ENCODE measurements at regions not wholly inside any gene's neighbourhood (a gene's known extent, or its start where the extent isn't known, plus 50 kb on each side); places are given as distances from the start of the nearest gene placed in this dataset.
"Not testable (repeated sequence)": the region's sequence is repeated elsewhere in the genome, so short reads cannot be mapped to it uniquely, and the experiment has no call there.

DNA sequence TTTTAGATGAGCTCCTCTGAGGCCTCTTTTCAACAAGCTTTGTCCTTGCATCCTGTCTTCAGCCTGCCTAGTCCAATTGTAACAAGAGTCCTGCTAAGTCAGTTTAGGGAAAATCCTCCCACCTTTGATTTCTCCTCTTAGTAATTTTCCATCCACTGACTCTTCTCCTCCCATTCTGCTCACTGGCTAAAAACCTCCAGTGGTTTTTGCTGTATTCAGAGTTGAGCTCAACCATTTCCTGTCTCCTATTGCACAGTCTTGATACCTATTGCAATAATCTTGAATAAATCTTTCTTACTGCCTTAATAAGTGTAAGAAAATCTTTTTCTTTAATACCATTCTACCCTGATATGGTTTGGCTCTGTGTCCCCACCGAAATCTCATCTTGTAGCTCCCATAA, 117.8 kb upstream of the ENPP6 start:
- Histone ChIP-seq H3K9me3 (peaks cover 0 to 4% (median 2%) of the 10 kb centered on the region in 4 donors), H3K4me1 (peaks cover 0 to 20% (median 10%) of the 10 kb centered on the region in 4 donors), H3K36me3 (no peaks in the 10 kb centered on the region), H3K27me3 (no peaks in the 10 kb centered on the region), H3K27ac (no peak overlapping the region), H3K4me3 (no peak overlapping the region)
- TF ChIP-seq POLR2AphosphoS5 (IDR thresholded peaks at IDR 0.05) (no peak), CTCF (IDR thresholded peaks at IDR 0.05) (no peak), EP300 (IDR thresholded peaks at IDR 0.05) (no peak), POLR2A (IDR thresholded peaks at IDR 0.05) (no peak)
- intact Hi-C loops (cut with DNase I): no loop called here
- no peak for DNase-seq
- WGBS, 2 donors: 0% methylated on average over 1 of the region's 1 CpG

GRCh38 chr4:184333446-184333845, 115.8 kb upstream of the ENPP6 start:
- H3K4me3 ChIP-seq; H3K27ac ChIP-seq; H3K27me3 ChIP-seq; H3K36me3 ChIP-seq; H3K9me3 ChIP-seq; intact Hi-C loops (cut with DNase I); DNase-seq: not testable (repeated sequence)
- H3K4me1 ChIP-seq: peaks cover 0 to 33% (median 11%) of the 10 kb centered on the region in 4 donors
- WGBS, 2 donors: 80 to 89% methylated on average over 14 of the region's 14 CpGs

DNA sequence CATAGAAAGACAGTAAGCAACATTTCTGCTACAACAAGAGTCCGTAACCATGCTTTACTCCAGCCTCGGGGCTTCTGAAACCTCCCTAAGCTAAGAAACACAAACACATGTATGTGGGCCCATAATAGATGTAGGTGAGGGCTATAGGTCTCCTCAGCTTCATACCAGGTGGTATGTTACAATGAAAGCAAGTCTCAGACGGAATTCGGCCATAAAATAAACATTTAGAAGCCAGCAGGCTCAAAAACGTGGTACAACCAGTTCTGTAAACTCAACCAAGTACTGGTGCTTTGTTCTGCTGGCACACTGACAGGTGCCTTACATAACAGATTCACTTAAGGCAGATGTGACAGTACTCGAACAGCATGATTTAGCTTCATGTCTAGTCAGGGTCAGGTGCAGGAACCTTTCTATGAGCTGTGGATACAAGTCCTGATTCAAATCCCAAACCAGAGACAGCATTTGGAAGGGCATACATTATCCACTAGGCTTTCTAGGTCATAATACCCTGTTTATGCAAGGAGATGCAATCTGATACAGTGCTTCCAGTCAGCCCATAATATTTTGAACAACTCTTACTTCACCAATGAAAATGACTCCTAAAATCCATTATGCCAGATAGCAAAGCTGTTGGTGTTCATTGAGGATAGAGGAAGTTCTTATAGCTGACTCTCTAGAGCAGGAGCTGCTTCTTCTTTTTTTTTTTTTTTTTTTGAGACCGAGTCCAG, 113.8 kb upstream of the ENPP6 start:
- Histone ChIP-seq H3K4me3 (no peak overlapping the region), H3K27me3 (no peaks in the 10 kb centered on the region), H3K9me3 (no peaks in the 10 kb centered on the region), H3K27ac (peak overlapping the region; percentile 64 to 75 (median 72)), H3K4me1 (peaks cover 0 to 33% (median 11%) of the 10 kb centered on the region in 4 donors), H3K36me3 (no peaks in the 10 kb centered on the region)
- DNase-seq: no peak
- TF ChIP-seq POLR2AphosphoS5 (IDR thresholded peaks at IDR 0.05): peak in 2 of 4 donors; percentile 35 to 40
- no peak for TF ChIP-seq EP300 (IDR thresholded peaks at IDR 0.05)
- 27 to 58% methylated on average over 7 of the region's 7 CpGs for WGBS, 2 donors
- intact Hi-C loops (cut with DNase I): no loop called here

DNA sequence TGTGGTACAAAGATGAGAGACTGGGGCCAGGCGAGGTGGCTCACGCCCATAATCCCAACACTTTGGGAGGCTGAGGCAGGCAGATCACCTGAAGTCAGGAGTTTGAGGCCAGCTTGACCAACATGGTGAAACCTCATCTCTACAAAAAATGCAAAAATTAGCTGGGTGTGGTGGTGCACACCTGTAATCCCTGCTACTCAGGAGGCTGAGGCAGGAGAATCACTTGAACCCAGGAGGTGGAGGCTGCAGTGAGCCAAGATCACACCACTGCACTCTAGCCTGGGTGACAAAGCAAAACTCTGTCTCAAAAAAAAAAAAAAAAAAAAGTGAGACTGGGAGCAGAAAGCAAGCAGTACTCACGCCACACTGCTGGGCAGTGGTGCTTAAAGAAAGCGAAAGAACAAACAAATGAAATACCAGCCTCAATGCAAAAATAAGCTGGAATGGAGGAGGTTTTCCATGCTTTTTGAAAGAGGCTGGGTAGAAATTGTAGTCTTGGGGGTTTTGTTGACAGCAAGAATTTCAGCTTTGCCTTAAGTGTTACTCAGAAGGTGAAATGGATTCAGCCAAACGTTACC, 112.9 kb upstream of the ENPP6 start:
- peaks cover 0 to 33% (median 11%) of the 10 kb centered on the region in 4 donors for H3K4me1 ChIP-seq

GRCh38 chr4:184329659-184330400, 112.2 kb upstream of the ENPP6 start:
- 71 to 88% methylated on average over 14 of the region's 14 CpGs for WGBS, 2 donors
- TF ChIP-seq POLR2AphosphoS5 (IDR thresholded peaks at IDR 0.05) (peak in 1 of 4 donors; percentile 46), POLR2A (IDR thresholded peaks at IDR 0.05) (no peak), EP300 (IDR thresholded peaks at IDR 0.05) (peak in 2 of 4 donors; percentile 43 to 46)
- peaks cover 0 to 33% (median 11%) of the 10 kb centered on the region in 4 donors for H3K4me1 ChIP-seq
- peak overlapping the region in 3 of 4 donors; percentile 71 to 75 (median 73) for H3K27ac ChIP-seq
- intact Hi-C loops (cut with DNase I): no loop called here
- no peaks in the 10 kb centered on the region for H3K27me3 ChIP-seq
- peak; percentile 81 for DNase-seq
- no peak overlapping the region for H3K4me3 ChIP-seq
- H3K36me3 ChIP-seq: no peaks in the 10 kb centered on the region
- H3K9me3 ChIP-seq: no peaks in the 10 kb centered on the region

More for the DNA sequence above, 112.9 kb upstream of the ENPP6 start:
- H3K4me3 ChIP-seq; H3K36me3 ChIP-seq; H3K9me3 ChIP-seq; H3K27me3 ChIP-seq; intact Hi-C loops (cut with DNase I); DNase-seq: not testable (repeated sequence)
- 80 to 87% methylated on average over 5 of the region's 5 CpGs for WGBS, 2 donors
- peak overlapping the region; percentile 64 to 75 (median 72) for H3K27ac ChIP-seq

GRCh38 chr4:184329235-184329634, 111.6 kb upstream of the ENPP6 start:
- intact Hi-C loops (cut with DNase I): no loop called here
- DNase-seq: no peak
- Histone ChIP-seq H3K27me3 (no peaks in the 10 kb centered on the region), H3K36me3 (no peaks in the 10 kb centered on the region), H3K4me3 (no peak overlapping the region), H3K9me3 (no peaks in the 10 kb centered on the region), H3K4me1 (peaks cover 0 to 33% (median 11%) of the 10 kb centered on the region in 4 donors), H3K27ac (peak overlapping the region in 2 of 4 donors; percentile 73 to 75)
- 53 to 81% methylated on average over 9 of the region's 9 CpGs for WGBS, 2 donors
- TF ChIP-seq POLR2A (IDR thresholded peaks at IDR 0.05) (no peak), POLR2AphosphoS5 (IDR thresholded peaks at IDR 0.05) (no peak), EP300 (IDR thresholded peaks at IDR 0.05) (no peak), CTCF (IDR thresholded peaks at IDR 0.05) (no peak)
